Sigmoid colon (tissue), 6 donors: ENCODE measurements at regions not wholly inside any gene's neighbourhood (a gene's known extent, or its start where the extent isn't known, plus 50 kb on each side); places are given as distances from the start of the nearest gene placed in this dataset.
"Not testable (repeated sequence)": the region's sequence is repeated elsewhere in the genome, so short reads cannot be mapped to it uniquely, and the experiment has no call there.

ENCODE experiments used
- DNase-seq: peaks from one replicate; pipeline ENCODE4 v3.0.0-alpha.2; 2019
- H3K27ac ChIP-seq, 4 donors: fragments of 200-600 bp; sonication (generic); one replicate each; pipeline ENCODE4 v1.5.1; 2016 to 2019; ENCODE audit warnings: mild to moderate bottlenecking in 1 of 4
- H3K27me3 ChIP-seq, 3 donors: fragments of 200-600 bp; sonication (generic); one replicate each; pipeline ENCODE4 v1.5.1; 2019; ENCODE audit warnings: mild to moderate bottlenecking in 1 of 3
- H3K36me3 ChIP-seq, 4 donors: fragments of 200-600 bp; sonication (generic); one replicate each; pipeline ENCODE4 v1.5.1; 2016 to 2019
- H3K4me1 ChIP-seq, 4 donors: fragments of 200-600 bp; sonication (generic); one replicate each; pipeline ENCODE4 v1.5.1; 2017 to 2019
- H3K4me3 ChIP-seq, 4 donors: fragments of 200-600 bp; sonication (generic); one replicate each; pipeline ENCODE4 v1.5.1; 2017 to 2019; ENCODE audit warnings: mild to moderate bottlenecking in 2 of 4, moderate library complexity in 1 of 4
- H3K9me3 ChIP-seq, 4 donors: fragments of 200-600 bp in 3 of 4; sonication (generic) in 3 of 4; one replicate each; pipeline versions ENCODE4 v1.5.1 to v1.6.1; 2013 to 2019
- EP300 ChIP-seq, 4 donors: sonication (generic); formaldehyde crosslinking; IDR thresholded peaks; one replicate each; pipeline ENCODE4 v1.6.1; 2017; ENCODE audit warnings: antibody characterized with exemption in 4 of 4
- POLR2A ChIP-seq, 2 donors: fragments of 450-650 bp; IDR thresholded peaks; one replicate each; pipeline ENCODE4 v1.6.1; 2016; ENCODE audit warnings: antibody characterized with exemption in 2 of 2, mild to moderate bottlenecking in 2 of 2, moderate library complexity in 2 of 2
- POLR2AphosphoS5 ChIP-seq, 4 donors: sonication (generic); formaldehyde crosslinking; IDR thresholded peaks; one replicate each; pipeline ENCODE4 v1.6.1; 2017; ENCODE audit warnings: antibody characterized with exemption in 4 of 4
- WGBS, 2 donors: extraction: QIAGEN DNeasy Blood & Tissue Kit; methylation state at CpG; one replicate each; pipeline ENCODE4 v1.1.7; 2013; 5-methylcytosine and 5-hydroxymethylcytosine counted together
- intact Hi-C: fragments of 100-400 bp; cut with DNase I; formaldehyde crosslinking; loops from one replicate; pipeline ENCODE4 v1.15.1; 2023
- TF ChIP-seq, protein P1 (sequence below), 4 experiments: fragments of 450-650 bp in 3 of 4; fragments of 200-600 bp in 1 of 4; IDR thresholded peaks; one replicate each; pipeline ENCODE4 v1.5.1; 2016 to 2019; ENCODE audit warnings: antibody characterized with exemption in 4 of 4, mild to moderate bottlenecking in 3 of 4, moderate library complexity in 2 of 4
- donor health status: healthy with polysubstance abuse.
- donor health status: healthy.

DNA sequence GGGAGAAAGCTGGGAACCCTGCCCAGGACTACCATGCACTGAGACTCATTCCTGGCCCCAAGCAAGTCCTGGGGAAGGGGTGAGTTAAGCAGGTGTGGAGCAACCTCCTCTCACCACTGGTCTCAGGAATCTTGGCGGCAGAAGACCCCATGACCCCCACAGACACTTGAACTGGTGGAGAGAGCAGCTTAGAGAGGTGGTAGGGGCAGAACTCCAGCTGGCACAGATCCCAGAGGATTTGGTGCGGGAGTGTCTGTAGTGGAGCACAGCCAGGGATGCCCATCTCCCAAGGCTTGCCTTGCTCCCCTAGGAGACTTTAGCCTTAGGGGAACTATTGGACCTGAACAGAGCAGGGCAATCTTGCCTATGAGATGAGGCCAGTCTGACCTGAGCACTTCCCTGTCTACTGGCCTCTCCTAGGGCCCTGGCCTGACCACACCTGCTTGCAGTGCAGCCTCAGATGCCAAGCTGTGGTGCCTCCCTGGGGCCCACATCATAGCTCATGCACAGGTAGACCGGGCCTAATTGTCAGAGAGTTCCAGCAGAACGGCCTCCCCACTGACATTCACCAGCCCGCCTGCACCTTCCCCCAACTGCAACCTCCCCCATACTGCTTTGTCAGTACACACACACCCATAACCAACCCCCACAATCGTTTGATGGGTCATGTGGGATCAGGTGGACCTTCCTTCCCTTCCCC lies 78.0 kb downstream of the NAA11 start:
- no peaks in the 10 kb centered on the region for H3K36me3 ChIP-seq
- H3K9me3 ChIP-seq = no peaks in the 10 kb centered on the region
- TF ChIP-seq, protein P1, sequence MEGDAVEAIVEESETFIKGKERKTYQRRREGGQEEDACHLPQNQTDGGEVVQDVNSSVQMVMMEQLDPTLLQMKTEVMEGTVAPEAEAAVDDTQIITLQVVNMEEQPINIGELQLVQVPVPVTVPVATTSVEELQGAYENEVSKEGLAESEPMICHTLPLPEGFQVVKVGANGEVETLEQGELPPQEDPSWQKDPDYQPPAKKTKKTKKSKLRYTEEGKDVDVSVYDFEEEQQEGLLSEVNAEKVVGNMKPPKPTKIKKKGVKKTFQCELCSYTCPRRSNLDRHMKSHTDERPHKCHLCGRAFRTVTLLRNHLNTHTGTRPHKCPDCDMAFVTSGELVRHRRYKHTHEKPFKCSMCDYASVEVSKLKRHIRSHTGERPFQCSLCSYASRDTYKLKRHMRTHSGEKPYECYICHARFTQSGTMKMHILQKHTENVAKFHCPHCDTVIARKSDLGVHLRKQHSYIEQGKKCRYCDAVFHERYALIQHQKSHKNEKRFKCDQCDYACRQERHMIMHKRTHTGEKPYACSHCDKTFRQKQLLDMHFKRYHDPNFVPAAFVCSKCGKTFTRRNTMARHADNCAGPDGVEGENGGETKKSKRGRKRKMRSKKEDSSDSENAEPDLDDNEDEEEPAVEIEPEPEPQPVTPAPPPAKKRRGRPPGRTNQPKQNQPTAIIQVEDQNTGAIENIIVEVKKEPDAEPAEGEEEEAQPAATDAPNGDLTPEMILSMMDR (IDR thresholded peaks at IDR 0.05) = no peak
- TF ChIP-seq POLR2AphosphoS5 (IDR thresholded peaks at IDR 0.05) = no peak
- no peak for TF ChIP-seq EP300 (IDR thresholded peaks at IDR 0.05)
- no peak for TF ChIP-seq POLR2A (IDR thresholded peaks at IDR 0.05)
- H3K4me3 ChIP-seq = no peak overlapping the region
- H3K27me3 ChIP-seq = no peaks in the 10 kb centered on the region
- 88% methylated on average over 6 of the region's 6 CpGs for WGBS, 2 donors
- H3K4me1 ChIP-seq = no peaks in the 10 kb centered on the region
- no peak overlapping the region for H3K27ac ChIP-seq
- intact Hi-C loops = no loop called here
- DNase-seq = peak; percentile 56

GRCh38 chr4:79245200-79245940 lies 80.5 kb downstream of the NAA11 start:
- 88 to 91% methylated on average over 44 of the region's 44 CpGs for WGBS, 2 donors
- H3K4me1 ChIP-seq = not testable (repeated sequence)

DNA sequence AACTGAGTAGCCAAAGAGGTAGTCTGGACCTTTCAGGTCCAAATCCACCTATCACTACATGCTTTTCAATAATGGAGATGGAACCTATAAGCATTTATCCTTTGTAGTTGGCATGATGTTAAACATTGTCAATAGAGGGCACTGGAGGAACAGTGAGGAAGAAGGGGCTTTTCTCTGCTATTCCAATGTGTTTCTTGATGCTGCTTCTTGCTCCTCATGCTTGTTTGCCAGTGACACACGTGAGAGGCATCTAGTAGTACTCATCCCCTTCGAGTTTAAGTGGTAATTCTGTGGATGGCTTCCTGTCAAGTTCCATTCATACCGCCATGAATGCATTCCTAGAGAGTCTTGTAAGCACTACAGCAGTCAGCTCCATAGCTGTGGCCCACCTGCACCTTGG lies 84.0 kb downstream of the NAA11 start:
- Histone ChIP-seq H3K27me3 (no peaks in the 10 kb centered on the region), H3K9me3 (no peaks in the 10 kb centered on the region), H3K27ac (no peak overlapping the region), H3K36me3 (no peaks in the 10 kb centered on the region), H3K4me1 (peaks cover 0 to 7% (median 3%) of the 10 kb centered on the region in 4 donors), H3K4me3 (no peak overlapping the region)
- WGBS, 2 donors = 49% methylated on average over 3 of the region's 3 CpGs
- DNase-seq = no peak
- TF ChIP-seq, protein P1 (IDR thresholded peaks at IDR 0.05) = no peak
- TF ChIP-seq POLR2AphosphoS5 (IDR thresholded peaks at IDR 0.05) (no peak), POLR2A (IDR thresholded peaks at IDR 0.05) (no peak), EP300 (IDR thresholded peaks at IDR 0.05) (no peak)
- intact Hi-C loops = no loop called here

More at GRCh38 chr4:79245200-79245940, 80.5 kb downstream of the NAA11 start:
- H3K9me3 ChIP-seq, H3K4me3 ChIP-seq, H3K36me3 ChIP-seq, H3K27ac ChIP-seq, H3K27me3 ChIP-seq, intact Hi-C loops: not testable (repeated sequence)
- peak; percentile 46 for DNase-seq

- Histone ChIP-seq H3K27ac (no peak overlapping the region), H3K27me3 (no peaks in the 10 kb centered on the region), H3K4me3 (no peak overlapping the region), H3K36me3 (no peaks in the 10 kb centered on the region), H3K9me3 (no peaks in the 10 kb centered on the region), H3K4me1 (peaks cover 0 to 7% (median 3%) of the 10 kb centered on the region in 4 donors)
- WGBS, 2 donors = 32 to 46% methylated on average over 2 of the region's 2 CpGs
- DNase-seq = no peak
- TF ChIP-seq EP300 (IDR thresholded peaks at IDR 0.05) (no peak), POLR2A (IDR thresholded peaks at IDR 0.05) (no peak), POLR2AphosphoS5 (IDR thresholded peaks at IDR 0.05) (no peak)
- TF ChIP-seq, protein P1 (IDR thresholded peaks at IDR 0.05) = no peak
- intact Hi-C loops = no loop called here
Measured at GRCh38 chr4:79237851-79238250, 88.0 kb downstream of the NAA11 start.

DNA sequence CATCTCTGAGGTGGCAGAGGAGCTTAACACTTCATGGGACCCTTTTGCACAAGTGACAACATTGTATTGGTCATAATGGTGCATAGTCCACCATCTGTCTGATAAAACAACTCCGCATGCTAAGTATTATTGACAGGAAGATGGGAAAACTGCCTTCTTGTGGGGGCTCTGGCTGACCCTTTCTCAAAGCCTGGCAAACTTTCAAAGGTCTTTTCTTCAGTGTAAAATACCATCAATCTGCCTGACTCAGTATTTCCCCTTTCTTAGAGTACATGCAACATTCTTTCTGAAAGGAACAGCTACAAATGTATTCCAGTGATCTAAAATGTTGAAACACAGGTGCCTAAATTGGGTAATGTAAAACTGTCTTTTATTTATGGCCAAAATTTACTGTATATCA lies 89.1 kb downstream of the NAA11 start:
- no peak for TF ChIP-seq POLR2A (IDR thresholded peaks at IDR 0.05)
- intact Hi-C loops = no loop called here
- no peak overlapping the region for H3K4me3 ChIP-seq
- DNase-seq = no peak
- H3K36me3 ChIP-seq = no peaks in the 10 kb centered on the region
- H3K9me3 ChIP-seq = no peaks in the 10 kb centered on the region
- H3K27ac ChIP-seq = no peak overlapping the region
- H3K27me3 ChIP-seq = no peaks in the 10 kb centered on the region
- peaks cover 0 to 7% (median 3%) of the 10 kb centered on the region in 4 donors for H3K4me1 ChIP-seq
- WGBS, 2 donors = 98 to 99% methylated on average over 1 of the region's 1 CpG
